ENCODE measurements at regions not wholly inside any gene's neighbourhood (a gene's known extent, or its start where the extent isn't known, plus 50 kb on each side); places are given as distances from the start of the nearest gene placed in this dataset.

GRCh38 chr15:70156671-70157271 lies 59.1 kb upstream of the TLE3 start:
- H3K27me3 ChIP-seq (ENCODE audit: low read depth), result no peaks in the 10 kb centered on the region
- H3K4me1 ChIP-seq, result peaks cover 58% of the 10 kb centered on the region
- ATAC-seq (peak in 1 of 2 donors; percentile 19), DNase-seq (no peak)
- no peaks in the 10 kb centered on the region for H3K9me3 ChIP-seq
- H3K4me3 ChIP-seq, result no peak overlapping the region
- H3K36me3 ChIP-seq, result no peaks in the 10 kb centered on the region
- intact Hi-C loops (cut with DNase I), result no loop called here
- no peak overlapping the region for H3K27ac ChIP-seq
- no peak for TF ChIP-seq CTCF (IDR thresholded peaks at IDR 0.05)

DNA sequence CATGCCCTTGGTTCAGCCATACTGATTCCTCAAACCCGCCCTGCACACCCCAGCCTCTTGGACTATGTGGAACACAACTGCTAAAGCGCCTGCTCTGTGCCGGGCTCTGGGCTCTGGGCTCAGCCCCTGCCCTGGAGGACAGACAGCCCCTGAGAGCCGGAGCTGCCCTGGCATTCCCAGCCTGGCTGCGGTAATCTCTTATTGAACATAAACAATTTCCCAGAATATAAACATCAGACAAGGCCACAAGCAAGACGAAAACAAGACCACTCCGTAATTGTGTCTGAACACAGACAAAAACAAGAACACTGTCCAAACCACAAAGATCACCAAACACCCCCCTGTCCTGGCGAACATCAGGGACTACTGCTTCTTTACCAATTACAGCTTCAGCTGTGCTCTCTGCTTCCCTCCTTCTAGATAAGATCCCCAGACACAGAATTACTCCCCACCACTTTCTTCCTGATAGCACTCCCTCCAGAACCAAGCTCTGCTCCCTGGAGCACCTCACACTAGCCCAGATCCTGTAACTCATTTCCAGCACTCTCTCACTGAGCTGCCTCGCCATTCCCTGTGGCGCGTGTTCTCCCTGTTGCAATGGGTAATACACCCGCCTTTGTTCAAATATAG lies 57.1 kb upstream of the TLE3 start:
- Histone ChIP-seq H3K36me3 (no peaks in the 10 kb centered on the region), H3K27me3 (ENCODE audit: low read depth) (no peaks in the 10 kb centered on the region), H3K9me3 (no peaks in the 10 kb centered on the region), H3K4me1 (peaks cover 49% of the 10 kb centered on the region), H3K27ac (no peak overlapping the region), H3K4me3 (no peak overlapping the region)
- DNase-seq (no peak), ATAC-seq (peak; percentile 9 to 24)
- no peak for TF ChIP-seq CTCF (IDR thresholded peaks at IDR 0.05)
- intact Hi-C loops (cut with DNase I), result no loop called here

DNA sequence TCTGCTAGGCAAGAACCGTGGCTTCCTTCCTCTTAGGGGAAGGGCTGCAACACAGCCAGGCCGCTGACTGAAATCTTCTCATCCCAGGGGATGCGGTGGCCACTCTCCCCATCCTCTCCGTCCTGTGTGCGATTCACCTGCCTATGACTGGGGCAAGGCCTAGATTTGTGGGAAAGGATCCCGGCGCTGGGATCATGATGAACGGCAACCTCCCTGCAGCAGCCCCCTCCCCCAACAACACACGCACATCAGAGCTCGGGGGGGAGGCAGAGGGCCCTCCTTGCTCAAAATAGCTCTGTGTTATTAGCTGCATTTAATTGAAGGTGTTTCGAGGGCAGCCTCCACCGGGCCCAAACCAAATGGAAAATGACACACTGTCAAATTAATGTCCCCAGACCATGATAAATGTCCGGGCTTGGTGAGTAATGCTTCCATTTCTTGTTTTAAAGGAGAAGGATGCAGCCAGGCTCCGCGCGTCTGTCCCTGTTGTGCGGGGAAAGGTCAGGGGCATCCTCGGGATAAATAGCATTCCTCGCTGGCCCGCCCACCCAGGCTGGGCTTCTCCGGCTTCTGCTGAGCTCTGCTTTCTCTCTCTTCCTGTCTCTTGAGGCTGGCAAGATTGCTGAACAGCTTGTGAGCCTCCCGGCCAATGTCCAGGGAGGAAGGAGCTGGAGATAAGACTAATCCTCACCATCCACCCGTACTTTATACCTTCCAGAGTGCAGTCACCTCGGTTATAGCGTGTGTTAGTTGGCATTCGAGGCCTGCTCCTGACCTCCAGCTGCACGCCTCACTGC lies 56.4 kb upstream of the TLE3 start:
- H3K4me1 ChIP-seq, result peaks cover 44% of the 10 kb centered on the region
- no peaks in the 10 kb centered on the region for H3K9me3 ChIP-seq
- ATAC-seq (peak; percentile 10 to 40), DNase-seq (no peak)
- no peak overlapping the region for H3K4me3 ChIP-seq
- H3K27me3 ChIP-seq (ENCODE audit: low read depth), result no peaks in the 10 kb centered on the region
- intact Hi-C loops (cut with DNase I), result no loop called here
- no peak overlapping the region for H3K27ac ChIP-seq
- no peaks in the 10 kb centered on the region for H3K36me3 ChIP-seq
- no peak for TF ChIP-seq CTCF (IDR thresholded peaks at IDR 0.05)

DNA sequence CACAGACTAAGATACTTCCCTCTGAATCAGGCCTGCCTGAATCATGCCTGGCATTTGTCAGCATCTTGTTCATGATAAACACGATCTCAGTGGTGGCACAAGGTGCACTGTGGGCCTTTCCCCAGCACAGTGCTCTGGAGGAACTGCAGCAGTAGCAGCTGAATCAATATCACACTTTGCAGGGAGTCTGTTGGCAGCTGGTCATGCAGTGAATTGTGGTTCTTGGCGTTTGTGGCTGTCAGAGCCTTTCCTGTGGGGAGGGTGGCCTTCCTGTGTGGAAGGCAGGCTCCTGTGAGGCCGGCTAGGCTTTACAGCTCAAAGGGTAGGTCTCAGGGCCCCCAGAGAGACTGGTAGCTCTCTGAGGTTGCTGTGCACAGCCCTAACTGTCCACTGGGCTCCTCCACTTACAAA lies 54.4 kb upstream of the TLE3 start:
- TF ChIP-seq CTCF (IDR thresholded peaks at IDR 0.05), result no peak
- no peak for DNase-seq
- no peak for ATAC-seq

DNA sequence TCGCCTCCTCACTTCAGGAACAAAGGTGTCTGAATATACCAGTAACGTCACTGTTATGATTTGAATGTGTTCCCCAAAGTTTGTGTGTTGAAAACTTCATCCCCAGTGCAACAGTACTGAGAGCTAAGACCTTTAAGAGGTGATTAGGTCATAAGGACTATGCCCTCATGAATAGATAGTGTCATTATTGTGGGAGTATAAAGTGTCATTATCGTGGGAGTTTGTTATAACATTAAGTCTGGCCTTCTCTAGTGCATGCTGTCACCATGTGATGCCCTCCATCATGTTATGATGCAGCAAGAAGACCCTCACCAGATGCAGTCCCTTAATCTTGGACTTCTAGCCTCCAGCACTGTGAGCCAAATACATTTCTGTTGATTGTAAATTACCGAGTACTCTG lies 53.7 kb upstream of the TLE3 start:
- no peak for DNase-seq
- Histone ChIP-seq H3K27ac (no peak overlapping the region), H3K9me3 (no peaks in the 10 kb centered on the region), H3K27me3 (ENCODE audit: low read depth) (no peaks in the 10 kb centered on the region), H3K36me3 (no peaks in the 10 kb centered on the region), H3K4me1 (peaks cover 35% of the 10 kb centered on the region), H3K4me3 (no peak overlapping the region)
- ATAC-seq, result no peak
- intact Hi-C loops (cut with DNase I), result no loop called here
- TF ChIP-seq CTCF (IDR thresholded peaks at IDR 0.05), result no peak

More for the DNA sequence above, 54.4 kb upstream of the TLE3 start:
- H3K9me3 ChIP-seq, result no peaks in the 10 kb centered on the region
- no peaks in the 10 kb centered on the region for H3K36me3 ChIP-seq
- peaks cover 41% of the 10 kb centered on the region for H3K4me1 ChIP-seq
- H3K27ac ChIP-seq, result no peak overlapping the region
- H3K27me3 ChIP-seq (ENCODE audit: low read depth), result no peaks in the 10 kb centered on the region
- H3K4me3 ChIP-seq, result no peak overlapping the region
- intact Hi-C loops (cut with DNase I), result no loop called here

Measured in lower lobe of right lung (tissue), 2 donors.